NCI-H526 treated with DMSO at 0.1 percent for 48 hours (cell line): ENCODE measurements at regions not wholly inside any gene's neighbourhood (a gene's known extent, or its start where the extent isn't known, plus 50 kb on each side); places are given as distances from the start of the nearest gene placed in this dataset.
"Not testable (repeated sequence)": the region's sequence is repeated elsewhere in the genome, so short reads cannot be mapped to it uniquely, and the experiment has no call there.

ENCODE experiments used
- DNase-seq: peaks from one replicate; lab custom pipeline; 2025; lab: John Stamatoyannopoulos, UW

GRCh38 chrX:4682636-4683035, 969.2 kb upstream of the PRKX start:
- no peak for DNase-seq

- no peak for DNase-seq
These were observed 962.3 kb upstream of the PRKX start for GRCh38 chrX:4675686-4676300.

- DNase-seq: no peak
These were observed 960.8 kb upstream of the PRKX start for GRCh38 chrX:4674028-4674782.

- no peak for DNase-seq
These were observed 957.9 kb upstream of the PRKX start for GRCh38 chrX:4671344-4671743.

- DNase-seq: no peak
These were observed 957.2 kb upstream of the PRKX start for GRCh38 chrX:4670606-4671005.

- DNase-seq: no peak
These were observed 955.5 kb upstream of the PRKX start for GRCh38 chrX:4668802-4669536.

GRCh38 chrX:4663085-4663484, 949.6 kb upstream of the PRKX start:
- no peak for DNase-seq

- no peak for DNase-seq
These were observed 948.3 kb upstream of the PRKX start for GRCh38 chrX:4661771-4662170.

- no peak for DNase-seq
These were observed 943.0 kb upstream of the PRKX start for GRCh38 chrX:4656419-4656818.

- no peak for DNase-seq
These were observed 942.3 kb upstream of the PRKX start for GRCh38 chrX:4655743-4656142.

GRCh38 chrX:4642114-4642513, 928.7 kb upstream of the PRKX start:
- DNase-seq: no peak

- DNase-seq: no peak
These were observed 924.6 kb upstream of the PRKX start for GRCh38 chrX:4638036-4638435.

- DNase-seq: no peak
These were observed 914.0 kb upstream of the PRKX start for GRCh38 chrX:4627414-4627813.

- no peak for DNase-seq
These were observed 909.2 kb upstream of the PRKX start for GRCh38 chrX:4622486-4623167.

- not testable (repeated sequence) for DNase-seq
These were observed 900.2 kb upstream of the PRKX start for GRCh38 chrX:4613651-4614050.

- DNase-seq: no peak
These were observed 875.4 kb upstream of the PRKX start for GRCh38 chrX:4588893-4589292.

GRCh38 chrX:4588466-4588865, 875.0 kb upstream of the PRKX start:
- no peak for DNase-seq

- DNase-seq: no peak
These were observed 874.6 kb upstream of the PRKX start for GRCh38 chrX:4588056-4588455.

- no peak for DNase-seq
These were observed 866.5 kb upstream of the PRKX start for GRCh38 chrX:4579999-4580398.

- DNase-seq: no peak
These were observed 866.0 kb upstream of the PRKX start for GRCh38 chrX:4579480-4579879.

GRCh38 chrX:4572691-4573090, 859.2 kb upstream of the PRKX start:
- no peak for DNase-seq

GRCh38 chrX:4570151-4570550, 856.7 kb upstream of the PRKX start:
- DNase-seq: no peak

GRCh38 chrX:4560192-4560591, 846.7 kb upstream of the PRKX start:
- no peak for DNase-seq
